Endothelial cell of umbilical vein (primary cell): ENCODE measurements at regions not wholly inside any gene's neighbourhood (a gene's known extent, or its start where the extent isn't known, plus 50 kb on each side); places are given as distances from the start of the nearest gene placed in this dataset.

Experiments used
- BruUV-seq: library from RNA; stranded (reverse); fragments of 400-500 nt; replicated peaks from 2 replicates; lab custom pipeline; 2021; lab: Mats Ljungman, UMichigan
- CTCF ChIA-PET: fragments of 300-600, 350-600 bp; sonication (Branson Sonifier 250); formaldehyde crosslinking; loops from one replicate; lab custom pipeline; 2021; ENCODE audit warnings: antibody characterized with exemption, inconsistent platforms; lab: Charles Lee
- POLR2A ChIA-PET: fragments of 300-600, 350-600 bp; sonication (Branson Sonifier 250); formaldehyde crosslinking; loops from one replicate; lab custom pipeline; 2021; ENCODE audit warnings: antibody characterized with exemption, inconsistent platforms; lab: Charles Lee
- DNase-seq: peaks from one replicate; pipeline ENCODE4 v3.0.0-alpha.2; 2011; ENCODE audit warnings: low read depth, low spot score
- FAIRE-seq: peaks from 2 replicates; lab custom pipeline; 2011; peaks lifted over from hg19 to GRCh38; lab: Jason Lieb, UNC
- H2AFZ ChIP-seq: 2 replicates; pipeline ENCODE4 v1.6.0; 2012; ENCODE audit warnings: low read depth, low read length, control low read depth, inconsistent platforms
- H3K27ac ChIP-seq: 2 replicates; pipeline ENCODE4 v1.5.1; 2011; ENCODE audit warnings: low read depth, mild to moderate bottlenecking, control low read depth, low read length, moderate library complexity; ENCODE audit not compliant: insufficient read depth
- H3K27me3 ChIP-seq, 2 experiments: 2 replicates each; pipeline versions ENCODE4 v1.6.0 to v1.6.1; 2011; ENCODE audit warnings: low read length in 2 of 2, mixed read lengths in 1 of 2; ENCODE audit not compliant: control insufficient read depth in 2 of 2, insufficient read depth in 2 of 2
- H3K36me3 ChIP-seq, 2 experiments: 2 replicates in 1 of 2; 3 replicates in 1 of 2; pipeline ENCODE4 v1.5.1; 2011; ENCODE audit warnings: low read length in 2 of 2, mild to moderate bottlenecking in 1 of 2, moderate library complexity in 1 of 2; ENCODE audit not compliant: control insufficient read depth in 2 of 2, insufficient read depth in 2 of 2; ENCODE audit errors: extremely low read depth in 1 of 2
- H3K4me1 ChIP-seq: 3 replicates; pipeline ENCODE4 v1.5.1; 2011; ENCODE audit warnings: mild to moderate bottlenecking, low read length; ENCODE audit not compliant: control insufficient read depth, insufficient read depth; ENCODE audit errors: extremely low read depth
- H3K4me2 ChIP-seq: 2 replicates; pipeline ENCODE4 v1.6.1; 2011; ENCODE audit warnings: low read length, control low read depth, mixed read lengths; ENCODE audit not compliant: insufficient read depth
- H3K4me3 ChIP-seq, 3 experiments: fragments of 200-600 bp in 1 of 3; sonication (generic), shearing (Covaris generic) in 1 of 3; replicated peaks in 1 of 3; 2 replicates each; pipeline ENCODE4 v1.5.1; 2011 to 2016; ENCODE audit warnings: control low read depth in 3 of 3, low read length in 3 of 3, mild to moderate bottlenecking in 2 of 3, inconsistent platforms in 1 of 3, low read depth in 1 of 3, moderate library complexity in 1 of 3; ENCODE audit not compliant: insufficient read depth in 1 of 3
- H3K79me2 ChIP-seq: 2 replicates; pipeline ENCODE4 v1.6.0; 2012; ENCODE audit warnings: low read length, inconsistent platforms; ENCODE audit not compliant: control insufficient read depth, insufficient read depth
- H3K9ac ChIP-seq: replicated peaks from 2 replicates; pipeline ENCODE3; 2011; ENCODE audit warnings: low read length, control low read depth; ENCODE audit not compliant: insufficient read depth; ENCODE audit errors: extremely low read depth
- H3K9me1 ChIP-seq: replicated peaks from 3 replicates; pipeline ENCODE4 v1.6.0; 2011; ENCODE audit warnings: mild to moderate bottlenecking, low read length; ENCODE audit not compliant: control insufficient read depth, insufficient read depth; ENCODE audit errors: extremely low read depth
- H3K9me3 ChIP-seq: replicated peaks from 2 replicates; pipeline ENCODE4 v1.5.1; 2012; ENCODE audit warnings: low read length, inconsistent platforms; ENCODE audit not compliant: control insufficient read depth, insufficient read depth
- H4K20me1 ChIP-seq: replicated peaks from 2 replicates; pipeline ENCODE3; 2011; ENCODE audit warnings: mild to moderate bottlenecking, low read length; ENCODE audit not compliant: control insufficient read depth, insufficient read depth; ENCODE audit errors: extremely low read depth
- EZH2 ChIP-seq: IDR thresholded peaks from 2 replicates; pipeline ENCODE4 v1.6.1; 2012; ENCODE audit warnings: borderline replicate concordance, low read depth, mild to moderate bottlenecking, moderate library complexity, low read length, inconsistent platforms; ENCODE audit not compliant: severe bottlenecking
- FOS ChIP-seq: IDR thresholded peaks from 2 replicates; pipeline ENCODE4 v1.6.1; 2011; ENCODE audit warnings: mild to moderate bottlenecking, low read length, moderate library complexity, borderline replicate concordance; ENCODE audit not compliant: insufficient read depth
- GATA2 ChIP-seq: IDR thresholded peaks from 2 replicates; pipeline ENCODE4 v1.7.0; 2011; ENCODE audit warnings: low read depth, mild to moderate bottlenecking, moderate library complexity, mixed read lengths, low read length; ENCODE audit not compliant: insufficient read length, insufficient read depth
- JUN ChIP-seq: IDR thresholded peaks from 2 replicates; pipeline ENCODE4 v1.6.1; 2011; ENCODE audit warnings: borderline replicate concordance, low read depth; ENCODE audit not compliant: insufficient read length, insufficient read depth
- MYC ChIP-seq: IDR thresholded peaks from one replicate; pipeline ENCODE4 v1.6.1; 2011; ENCODE audit warnings: mild to moderate bottlenecking, low read depth, low read length
- POLR2A ChIP-seq: IDR thresholded peaks from 2 replicates; pipeline ENCODE4 v1.6.1; 2012; ENCODE audit warnings: low read depth, mild to moderate bottlenecking, control low read depth, low read length
- POLR2AphosphoS5 ChIP-seq: IDR thresholded peaks from 2 replicates; pipeline ENCODE4 v1.6.1; 2012; ENCODE audit warnings: low read depth, mild to moderate bottlenecking, control low read depth, low read length, moderate library complexity; ENCODE audit not compliant: insufficient read depth
- dilution Hi-C: fragments of 300-500 bp; cut with MboI; formaldehyde crosslinking; loops from one replicate; pipeline ENCODE4 v1.15.0; 2019; ENCODE audit warnings: low sequenced_read_pairs; ENCODE audit not compliant: extremely low pct_ligation_motif_present
- intact Hi-C: fragments of 100-400 bp; cut with micrococcal nuclease; formaldehyde crosslinking; loops from one replicate; pipeline ENCODE4 v1.10.0; 2022
- TF ChIP-seq, protein P1 (sequence below): IDR thresholded peaks from 2 replicates; pipeline ENCODE4 v1.6.1; 2011; ENCODE audit not compliant: insufficient read depth, insufficient read length
- TF ChIP-seq, protein P2 (sequence below), 2 donors: IDR thresholded peaks; 1 replicate in 1 of 2; 2 replicates in 1 of 2; pipeline ENCODE4 v1.5.1; 2011; ENCODE audit warnings: low read length in 2 of 2, mild to moderate bottlenecking in 2 of 2, moderate library complexity in 2 of 2, control low read depth in 1 of 2, inconsistent platforms in 1 of 2, low read depth in 1 of 2; ENCODE audit not compliant: insufficient read depth in 1 of 2; ENCODE audit errors: extremely low read depth in 1 of 2

DNA sequence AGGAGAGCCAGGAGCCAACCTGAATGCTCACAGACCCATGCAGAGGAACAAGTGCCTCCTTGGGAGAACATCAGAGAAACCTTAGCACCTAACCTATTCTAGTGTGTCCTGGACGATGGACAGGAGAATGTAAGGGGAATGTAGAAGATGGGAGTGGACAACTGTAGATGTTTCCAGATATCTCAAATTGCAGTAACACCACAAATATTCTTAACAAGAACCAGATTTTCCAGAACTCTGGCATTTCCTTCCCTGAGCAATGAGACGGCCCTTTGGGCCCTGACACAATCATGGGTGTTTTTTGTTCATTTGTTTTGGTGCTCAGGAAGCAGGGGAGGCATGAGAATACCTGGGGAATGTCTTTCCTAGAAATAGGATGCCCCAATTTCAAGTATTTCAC, 196.1 kb upstream of the PRSS1 start:
- CTCF ChIA-PET = interaction anchor here (1.0 to 1.5 kb wide), 2 partner anchors 18 to 34 kb away, joined by 3 to 7 read pairs; no protein-coding TSS in a partner anchor
- no peaks in the 10 kb centered on the region for H3K36me3 ChIP-seq
- H3K9me3 ChIP-seq = no peaks in the 10 kb centered on the region
- FAIRE-seq (no peak), DNase-seq (no peak)
- no peaks in the 10 kb centered on the region for H3K79me2 ChIP-seq
- H3K27ac ChIP-seq = no peak overlapping the region
- H3K4me2 ChIP-seq = no peak overlapping the region
- dilution Hi-C loops (no loop called here), intact Hi-C loops (no loop called here)
- peaks cover 39% of the 10 kb centered on the region for H3K4me1 ChIP-seq
- no TSS peak for BruUV-seq
- H3K4me3 ChIP-seq = no peak overlapping the region
- TF ChIP-seq, protein P1, sequence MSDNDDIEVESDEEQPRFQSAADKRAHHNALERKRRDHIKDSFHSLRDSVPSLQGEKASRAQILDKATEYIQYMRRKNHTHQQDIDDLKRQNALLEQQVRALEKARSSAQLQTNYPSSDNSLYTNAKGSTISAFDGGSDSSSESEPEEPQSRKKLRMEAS = no peak
- TF ChIP-seq POLR2AphosphoS5 (no peak), GATA2 (no peak), MYC (no peak)
- TF ChIP-seq, protein P2, sequence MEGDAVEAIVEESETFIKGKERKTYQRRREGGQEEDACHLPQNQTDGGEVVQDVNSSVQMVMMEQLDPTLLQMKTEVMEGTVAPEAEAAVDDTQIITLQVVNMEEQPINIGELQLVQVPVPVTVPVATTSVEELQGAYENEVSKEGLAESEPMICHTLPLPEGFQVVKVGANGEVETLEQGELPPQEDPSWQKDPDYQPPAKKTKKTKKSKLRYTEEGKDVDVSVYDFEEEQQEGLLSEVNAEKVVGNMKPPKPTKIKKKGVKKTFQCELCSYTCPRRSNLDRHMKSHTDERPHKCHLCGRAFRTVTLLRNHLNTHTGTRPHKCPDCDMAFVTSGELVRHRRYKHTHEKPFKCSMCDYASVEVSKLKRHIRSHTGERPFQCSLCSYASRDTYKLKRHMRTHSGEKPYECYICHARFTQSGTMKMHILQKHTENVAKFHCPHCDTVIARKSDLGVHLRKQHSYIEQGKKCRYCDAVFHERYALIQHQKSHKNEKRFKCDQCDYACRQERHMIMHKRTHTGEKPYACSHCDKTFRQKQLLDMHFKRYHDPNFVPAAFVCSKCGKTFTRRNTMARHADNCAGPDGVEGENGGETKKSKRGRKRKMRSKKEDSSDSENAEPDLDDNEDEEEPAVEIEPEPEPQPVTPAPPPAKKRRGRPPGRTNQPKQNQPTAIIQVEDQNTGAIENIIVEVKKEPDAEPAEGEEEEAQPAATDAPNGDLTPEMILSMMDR (IDR thresholded peaks at IDR 0.05; ENCODE audit: extremely low read depth in 1 of 2, insufficient read depth in 1 of 2, low read depth in 1 of 2, low read length in 2 of 2) = no peak
- H3K9me1 ChIP-seq = no peaks in the 10 kb centered on the region
- H3K27me3 ChIP-seq = no peaks in the 10 kb centered on the region
- POLR2A ChIA-PET = no interaction called here
- H4K20me1 ChIP-seq = no peaks in the 10 kb centered on the region
- H3K9ac ChIP-seq = no peak overlapping the region
- no peak overlapping the region for H2AFZ ChIP-seq

DNA sequence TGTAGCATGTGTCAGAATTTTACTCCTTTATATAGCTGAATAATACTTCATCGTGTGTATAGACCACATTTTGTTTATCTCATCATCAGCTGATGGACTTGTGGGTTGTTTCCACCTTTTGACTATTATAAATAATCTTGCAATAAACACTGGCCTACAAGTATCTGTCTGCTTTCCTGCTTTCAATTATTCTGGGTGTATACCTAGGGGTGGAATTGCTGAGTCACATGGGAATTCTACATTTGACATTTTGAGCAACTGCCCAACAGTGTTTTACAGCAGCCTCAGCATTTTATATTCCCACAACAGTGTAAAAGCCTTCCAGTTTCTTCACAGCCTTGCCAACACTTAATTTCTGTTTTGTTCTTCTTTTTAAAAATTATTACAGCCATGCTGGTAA, 200.3 kb upstream of the PRSS1 start:
- Histone ChIP-seq H3K9ac (no peak overlapping the region), H3K4me1 (no peaks in the 10 kb centered on the region), H2AFZ (no peak overlapping the region), H3K9me3 (no peaks in the 10 kb centered on the region), H3K4me2 (no peak overlapping the region), H3K9me1 (no peaks in the 10 kb centered on the region), H3K36me3 (no peaks in the 10 kb centered on the region), H3K27me3 (no peaks in the 10 kb centered on the region), H3K79me2 (no peaks in the 10 kb centered on the region), H3K27ac (no peak overlapping the region), H3K4me3 (no peak overlapping the region), H4K20me1 (no peaks in the 10 kb centered on the region)
- dilution Hi-C loops = no loop called here
- no peak for FAIRE-seq
- intact Hi-C loops = no loop called here
- POLR2A ChIA-PET = no interaction called here
- no peak for DNase-seq
- CTCF ChIA-PET = interaction anchor here (0.7 to 1.1 kb wide), 3 partner anchors 9 to 39 kb away, joined by 3 to 6 read pairs (median 3); no protein-coding TSS in a partner anchor
- TF ChIP-seq GATA2 (no peak), EZH2 (no peak), FOS (no peak), JUN (no peak), MYC (no peak), POLR2A (no peak)
- TF ChIP-seq, protein P1 = no peak
- TF ChIP-seq, protein P2 (IDR thresholded peaks at IDR 0.05; ENCODE audit: extremely low read depth in 1 of 2, insufficient read depth in 1 of 2, low read depth in 1 of 2, low read length in 2 of 2) = no peak
- no TSS peak for BruUV-seq
